Sigmoid colon (tissue), 6 donors: ENCODE measurements at regions not wholly inside any gene's neighbourhood (a gene's known extent, or its start where the extent isn't known, plus 50 kb on each side); places are given as distances from the start of the nearest gene placed in this dataset.
"Not testable (repeated sequence)": the region's sequence is repeated elsewhere in the genome, so short reads cannot be mapped to it uniquely, and the experiment has no call there.

Experiments used
- DNase-seq: peaks from one replicate; pipeline ENCODE4 v3.0.0-alpha.2; 2019
- H3K27ac ChIP-seq, 4 donors: fragments of 200-600 bp; sonication (generic); one replicate each; pipeline ENCODE4 v1.5.1; 2016 to 2019; ENCODE audit warnings: mild to moderate bottlenecking in 1 of 4
- H3K27me3 ChIP-seq, 3 donors: fragments of 200-600 bp; sonication (generic); one replicate each; pipeline ENCODE4 v1.5.1; 2019; ENCODE audit warnings: mild to moderate bottlenecking in 1 of 3
- H3K36me3 ChIP-seq, 4 donors: fragments of 200-600 bp; sonication (generic); one replicate each; pipeline ENCODE4 v1.5.1; 2016 to 2019
- H3K4me1 ChIP-seq, 4 donors: fragments of 200-600 bp; sonication (generic); one replicate each; pipeline ENCODE4 v1.5.1; 2017 to 2019
- H3K4me3 ChIP-seq, 4 donors: fragments of 200-600 bp; sonication (generic); one replicate each; pipeline ENCODE4 v1.5.1; 2017 to 2019; ENCODE audit warnings: mild to moderate bottlenecking in 2 of 4, moderate library complexity in 1 of 4
- H3K9me3 ChIP-seq, 4 donors: fragments of 200-600 bp in 3 of 4; sonication (generic) in 3 of 4; one replicate each; pipeline versions ENCODE4 v1.5.1 to v1.6.1; 2013 to 2019
- EP300 ChIP-seq, 4 donors: sonication (generic); formaldehyde crosslinking; IDR thresholded peaks; one replicate each; pipeline ENCODE4 v1.6.1; 2017; ENCODE audit warnings: antibody characterized with exemption in 4 of 4
- POLR2A ChIP-seq, 2 donors: fragments of 450-650 bp; IDR thresholded peaks; one replicate each; pipeline ENCODE4 v1.6.1; 2016; ENCODE audit warnings: antibody characterized with exemption in 2 of 2, mild to moderate bottlenecking in 2 of 2, moderate library complexity in 2 of 2
- POLR2AphosphoS5 ChIP-seq, 4 donors: sonication (generic); formaldehyde crosslinking; IDR thresholded peaks; one replicate each; pipeline ENCODE4 v1.6.1; 2017; ENCODE audit warnings: antibody characterized with exemption in 4 of 4
- WGBS, 2 donors: extraction: QIAGEN DNeasy Blood & Tissue Kit; methylation state at CpG; one replicate each; pipeline ENCODE4 v1.1.7; 2013; 5-methylcytosine and 5-hydroxymethylcytosine counted together
- intact Hi-C: fragments of 100-400 bp; cut with DNase I; formaldehyde crosslinking; loops from one replicate; pipeline ENCODE4 v1.15.1; 2023
- TF ChIP-seq, protein P1 (sequence below), 4 experiments: fragments of 450-650 bp in 3 of 4; fragments of 200-600 bp in 1 of 4; IDR thresholded peaks; one replicate each; pipeline ENCODE4 v1.5.1; 2016 to 2019; ENCODE audit warnings: antibody characterized with exemption in 4 of 4, mild to moderate bottlenecking in 3 of 4, moderate library complexity in 2 of 4
- donor health status: healthy with polysubstance abuse.
- donor health status: healthy.

DNA sequence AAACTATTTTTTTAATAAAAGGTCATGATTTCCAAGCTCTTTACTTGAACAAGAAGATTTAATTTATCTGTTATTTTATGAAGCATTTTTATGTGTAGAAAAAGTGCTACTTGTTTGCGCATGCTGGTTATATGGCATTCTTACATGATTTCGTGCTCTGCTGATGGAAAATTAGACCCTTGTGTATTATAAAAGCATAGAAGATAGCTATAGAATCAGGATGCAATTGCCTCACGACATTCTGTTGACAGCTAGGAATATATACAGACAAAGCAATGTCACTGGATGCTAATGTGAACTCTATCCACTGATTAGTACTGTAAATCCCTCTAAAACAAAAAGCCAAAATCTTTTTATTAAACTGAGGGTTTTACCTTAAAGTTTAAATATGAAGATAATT is 255.9 kb downstream of the MDFIC start:
- TF ChIP-seq POLR2A (IDR thresholded peaks at IDR 0.05) (no peak), EP300 (IDR thresholded peaks at IDR 0.05) (no peak), POLR2AphosphoS5 (IDR thresholded peaks at IDR 0.05) (no peak)
- TF ChIP-seq, protein P1, sequence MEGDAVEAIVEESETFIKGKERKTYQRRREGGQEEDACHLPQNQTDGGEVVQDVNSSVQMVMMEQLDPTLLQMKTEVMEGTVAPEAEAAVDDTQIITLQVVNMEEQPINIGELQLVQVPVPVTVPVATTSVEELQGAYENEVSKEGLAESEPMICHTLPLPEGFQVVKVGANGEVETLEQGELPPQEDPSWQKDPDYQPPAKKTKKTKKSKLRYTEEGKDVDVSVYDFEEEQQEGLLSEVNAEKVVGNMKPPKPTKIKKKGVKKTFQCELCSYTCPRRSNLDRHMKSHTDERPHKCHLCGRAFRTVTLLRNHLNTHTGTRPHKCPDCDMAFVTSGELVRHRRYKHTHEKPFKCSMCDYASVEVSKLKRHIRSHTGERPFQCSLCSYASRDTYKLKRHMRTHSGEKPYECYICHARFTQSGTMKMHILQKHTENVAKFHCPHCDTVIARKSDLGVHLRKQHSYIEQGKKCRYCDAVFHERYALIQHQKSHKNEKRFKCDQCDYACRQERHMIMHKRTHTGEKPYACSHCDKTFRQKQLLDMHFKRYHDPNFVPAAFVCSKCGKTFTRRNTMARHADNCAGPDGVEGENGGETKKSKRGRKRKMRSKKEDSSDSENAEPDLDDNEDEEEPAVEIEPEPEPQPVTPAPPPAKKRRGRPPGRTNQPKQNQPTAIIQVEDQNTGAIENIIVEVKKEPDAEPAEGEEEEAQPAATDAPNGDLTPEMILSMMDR (IDR thresholded peaks at IDR 0.05), result no peak
- WGBS, 2 donors, result 85 to 92% methylated on average over 3 of the region's 3 CpGs

DNA sequence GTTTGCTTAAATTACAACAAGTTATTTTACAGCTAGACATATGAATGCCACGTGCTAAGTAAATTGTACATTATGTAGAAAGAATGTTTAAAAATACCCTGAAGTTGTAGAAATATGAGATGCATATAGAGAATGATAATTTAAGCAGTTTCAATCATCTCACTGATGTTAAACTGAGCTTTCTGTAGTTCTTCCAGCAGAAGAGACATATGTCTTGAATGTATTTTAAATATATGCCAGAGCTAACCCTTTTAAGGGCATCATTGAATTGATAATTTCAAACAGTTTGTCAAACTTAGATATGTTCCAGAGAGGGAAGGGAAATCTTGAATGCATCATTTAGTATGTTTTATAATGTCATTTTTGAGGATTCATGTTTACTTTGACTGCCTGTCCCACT is 255.2 kb downstream of the MDFIC start:
- Histone ChIP-seq H3K9me3 (no peaks in the 10 kb centered on the region), H3K4me3 (no peak overlapping the region), H3K27ac (no peak overlapping the region), H3K36me3 (no peaks in the 10 kb centered on the region), H3K27me3 (no peaks in the 10 kb centered on the region), H3K4me1 (peaks cover 0 to 29% (median 15%) of the 10 kb centered on the region in 4 donors)
- WGBS, 2 donors, result 31 to 64% methylated on average over 1 of the region's 1 CpG
- no peak for DNase-seq
- intact Hi-C loops, result no loop called here
- TF ChIP-seq, protein P1 (IDR thresholded peaks at IDR 0.05), result no peak
- TF ChIP-seq EP300 (IDR thresholded peaks at IDR 0.05) (no peak), POLR2AphosphoS5 (IDR thresholded peaks at IDR 0.05) (no peak), POLR2A (IDR thresholded peaks at IDR 0.05) (no peak)

More for the DNA sequence above, 255.9 kb downstream of the MDFIC start:
- H3K36me3 ChIP-seq, result no peaks in the 10 kb centered on the region
- no peak for DNase-seq
- no peaks in the 10 kb centered on the region for H3K27me3 ChIP-seq
- intact Hi-C loops, result no loop called here
- no peaks in the 10 kb centered on the region for H3K9me3 ChIP-seq
- H3K27ac ChIP-seq, result no peak overlapping the region
- H3K4me3 ChIP-seq, result no peak overlapping the region
- peaks cover 0 to 29% (median 15%) of the 10 kb centered on the region in 4 donors for H3K4me1 ChIP-seq

DNA sequence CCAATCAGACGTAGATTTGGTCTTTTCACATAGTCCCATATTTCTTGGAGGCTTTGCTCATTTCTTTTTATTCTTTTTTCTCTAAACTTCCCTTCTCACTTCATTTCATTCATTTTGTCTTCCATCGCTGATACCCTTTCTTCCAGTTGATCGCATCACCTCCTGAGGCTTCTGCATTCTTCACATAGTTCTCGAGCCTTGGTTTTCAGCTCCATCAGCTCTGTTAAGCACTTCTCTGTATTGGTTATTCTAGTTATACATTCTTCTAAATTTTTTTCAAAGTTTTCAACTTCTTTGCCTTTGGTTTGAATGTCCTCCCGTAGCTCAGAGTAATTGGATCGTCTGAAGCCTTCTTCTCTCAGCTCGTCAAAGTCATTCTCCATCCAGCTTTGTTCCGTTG is 250.5 kb downstream of the MDFIC start:
- H3K27me3 ChIP-seq, intact Hi-C loops, H3K4me3 ChIP-seq, H3K4me1 ChIP-seq, H3K9me3 ChIP-seq, H3K27ac ChIP-seq, DNase-seq, H3K36me3 ChIP-seq: not testable (repeated sequence)
- 92 to 94% methylated on average over 6 of the region's 8 CpGs for whole genome bisulfite sequencing, 2 donors

DNA sequence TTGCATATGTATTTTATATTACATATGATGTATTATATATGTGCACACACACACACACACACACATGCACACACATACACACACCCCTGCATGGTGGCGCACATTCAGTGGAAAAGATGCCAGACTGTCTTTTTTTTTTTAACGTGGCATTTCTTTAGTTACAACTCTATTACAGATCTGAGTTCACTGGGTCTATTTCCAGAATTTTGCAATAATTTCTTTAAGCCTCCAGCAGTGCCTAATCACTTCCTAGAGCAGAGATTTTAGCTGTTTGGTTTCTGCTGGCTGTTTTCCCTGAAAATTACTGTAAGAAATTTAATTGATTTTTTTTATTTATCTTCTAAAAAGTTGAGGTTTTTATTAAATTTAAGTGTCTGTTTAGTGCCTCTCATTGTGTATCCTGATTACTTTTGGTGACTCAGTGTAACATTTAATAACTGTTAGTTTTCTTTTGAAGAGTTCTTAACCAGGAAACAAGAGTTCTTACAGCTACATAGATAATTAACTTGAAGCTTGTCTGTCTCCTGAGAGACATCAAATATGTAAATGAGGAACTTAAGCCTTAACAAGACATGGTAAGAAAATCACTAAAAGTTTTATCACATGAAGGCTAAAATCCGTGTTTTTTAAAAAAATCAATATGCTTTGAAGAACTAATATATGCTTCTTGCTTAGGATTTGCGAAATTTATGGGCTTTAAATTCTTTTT is 232.0 kb downstream of the MDFIC start:
- intact Hi-C loops, result no loop called here
- Histone ChIP-seq H3K4me1 (no peaks in the 10 kb centered on the region), H3K4me3 (no peak overlapping the region), H3K27me3 (no peaks in the 10 kb centered on the region), H3K27ac (no peak overlapping the region), H3K36me3 (no peaks in the 10 kb centered on the region), H3K9me3 (no peaks in the 10 kb centered on the region)
- 79 to 81% methylated on average over 4 of the region's 4 CpGs for WGBS, 2 donors
- DNase-seq, result no peak
- TF ChIP-seq POLR2AphosphoS5 (IDR thresholded peaks at IDR 0.05), result no peak
- no peak for TF ChIP-seq POLR2A (IDR thresholded peaks at IDR 0.05)
- TF ChIP-seq, protein P1 (IDR thresholded peaks at IDR 0.05), result no peak
- no peak for TF ChIP-seq EP300 (IDR thresholded peaks at IDR 0.05)

DNA sequence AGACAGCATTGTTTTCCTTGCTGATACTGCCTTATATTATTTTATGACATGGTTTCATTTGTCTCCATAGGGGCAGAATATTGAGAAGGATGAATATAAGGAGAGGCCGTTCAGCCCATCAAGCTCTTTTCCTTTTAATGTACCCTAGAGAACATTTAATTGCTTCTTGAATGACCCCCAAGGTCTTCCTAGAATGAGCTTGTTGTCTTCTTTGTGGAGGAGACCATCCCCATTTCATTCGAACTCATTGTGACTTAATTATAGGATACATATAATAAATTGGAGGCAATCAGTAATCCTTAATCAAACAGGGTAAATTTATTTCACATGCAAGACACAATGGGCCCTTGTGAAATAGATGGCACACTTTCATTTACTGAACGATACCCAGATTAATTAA is 231.3 kb downstream of the MDFIC start:
- 75 to 90% methylated on average over 3 of the region's 3 CpGs for WGBS, 2 donors
- no peak for DNase-seq
- no peaks in the 10 kb centered on the region for H3K36me3 ChIP-seq
- H3K4me1 ChIP-seq, result no peaks in the 10 kb centered on the region
- H3K27ac ChIP-seq, result no peak overlapping the region
- intact Hi-C loops, result no loop called here
- no peaks in the 10 kb centered on the region for H3K9me3 ChIP-seq
- no peak overlapping the region for H3K4me3 ChIP-seq
- H3K27me3 ChIP-seq, result no peaks in the 10 kb centered on the region
- TF ChIP-seq EP300 (IDR thresholded peaks at IDR 0.05) (no peak), POLR2AphosphoS5 (IDR thresholded peaks at IDR 0.05) (no peak), POLR2A (IDR thresholded peaks at IDR 0.05) (no peak)
- TF ChIP-seq, protein P1 (IDR thresholded peaks at IDR 0.05), result no peak
